ENCODE measurements at regions not wholly inside any gene's neighbourhood (a gene's known extent, or its start where the extent isn't known, plus 50 kb on each side); places are given as distances from the start of the nearest gene placed in this dataset.
"Not testable (repeated sequence)": the region's sequence is repeated elsewhere in the genome, so short reads cannot be mapped to it uniquely, and the experiment has no call there.

- no peak for DNase-seq (ENCODE audit: low read depth in 1 of 2, low spot score in 1 of 2)
These were observed 579.1 kb upstream of the RBFOX1 start for GRCh38 chr16:6753553-6753952.

GRCh38 chr16:6751191-6751590 is 581.5 kb upstream of the RBFOX1 start:
- DNase-seq (ENCODE audit: low read depth in 1 of 2, low spot score in 1 of 2) = no peak

- no peak for DNase-seq (ENCODE audit: low read depth in 1 of 2, low spot score in 1 of 2)
These were observed 582.9 kb upstream of the RBFOX1 start for GRCh38 chr16:6749698-6750097.

GRCh38 chr16:6736302-6736701 is 596.3 kb upstream of the RBFOX1 start:
- DNase-seq (ENCODE audit: low read depth in 1 of 2, low spot score in 1 of 2) = not testable (repeated sequence)

GRCh38 chr16:6735631-6736030 is 597.0 kb upstream of the RBFOX1 start:
- no peak for DNase-seq (ENCODE audit: low read depth in 1 of 2, low spot score in 1 of 2)

GRCh38 chr16:6732166-6732565 is 600.5 kb upstream of the RBFOX1 start:
- DNase-seq (ENCODE audit: low read depth in 1 of 2, low spot score in 1 of 2) = no peak

GRCh38 chr16:6728381-6728780 is 604.3 kb upstream of the RBFOX1 start:
- no peak for DNase-seq (ENCODE audit: low read depth in 1 of 2, low spot score in 1 of 2)

- no peak for DNase-seq (ENCODE audit: low read depth in 1 of 2, low spot score in 1 of 2)
These were observed 606.0 kb upstream of the RBFOX1 start for GRCh38 chr16:6726621-6727020.

GRCh38 chr16:6725634-6726331 is 606.9 kb upstream of the RBFOX1 start:
- no peak for DNase-seq (ENCODE audit: low read depth in 1 of 2, low spot score in 1 of 2)

- DNase-seq (ENCODE audit: low read depth in 1 of 2, low spot score in 1 of 2) = not testable (repeated sequence)
These were observed 607.4 kb upstream of the RBFOX1 start for GRCh38 chr16:6725206-6725605.

- no peak for DNase-seq (ENCODE audit: low read depth in 1 of 2, low spot score in 1 of 2)
These were observed 609.9 kb upstream of the RBFOX1 start for GRCh38 chr16:6722786-6723185.

GRCh38 chr16:6714510-6714909 is 618.1 kb upstream of the RBFOX1 start:
- no peak for DNase-seq (ENCODE audit: low read depth in 1 of 2, low spot score in 1 of 2)

- no peak for DNase-seq (ENCODE audit: low read depth in 1 of 2, low spot score in 1 of 2)
These were observed 622.9 kb upstream of the RBFOX1 start for GRCh38 chr16:6709736-6710135.

GRCh38 chr16:6708576-6709215 is 623.9 kb upstream of the RBFOX1 start:
- no peak for DNase-seq (ENCODE audit: low read depth in 1 of 2, low spot score in 1 of 2)

GRCh38 chr16:6704306-6704930 is 628.2 kb upstream of the RBFOX1 start:
- no peak for DNase-seq (ENCODE audit: low read depth in 1 of 2, low spot score in 1 of 2)

GRCh38 chr16:6701096-6701495 is 631.5 kb upstream of the RBFOX1 start:
- no peak for DNase-seq (ENCODE audit: low read depth in 1 of 2, low spot score in 1 of 2)

GRCh38 chr16:6698548-6698947 is 634.1 kb upstream of the RBFOX1 start:
- no peak for DNase-seq (ENCODE audit: low read depth in 1 of 2, low spot score in 1 of 2)

- DNase-seq (ENCODE audit: low read depth in 1 of 2, low spot score in 1 of 2) = no peak
These were observed 637.0 kb upstream of the RBFOX1 start for GRCh38 chr16:6695666-6696065.

GRCh38 chr16:6694636-6695035 is 638.0 kb upstream of the RBFOX1 start:
- DNase-seq (ENCODE audit: low read depth in 1 of 2, low spot score in 1 of 2) = no peak

- DNase-seq (ENCODE audit: low read depth in 1 of 2, low spot score in 1 of 2) = not testable (repeated sequence)
These were observed 639.2 kb upstream of the RBFOX1 start for GRCh38 chr16:6693418-6693817.

- DNase-seq (ENCODE audit: low read depth in 1 of 2, low spot score in 1 of 2) = no peak
These were observed 639.8 kb upstream of the RBFOX1 start for GRCh38 chr16:6692874-6693273.

- no peak for DNase-seq (ENCODE audit: low read depth in 1 of 2, low spot score in 1 of 2)
These were observed 641.9 kb upstream of the RBFOX1 start for GRCh38 chr16:6690741-6691140.
